ENCODE measurements at regions not wholly inside any gene's neighbourhood (a gene's known extent, or its start where the extent isn't known, plus 50 kb on each side); places are given as distances from the start of the nearest gene placed in this dataset.

DNA sequence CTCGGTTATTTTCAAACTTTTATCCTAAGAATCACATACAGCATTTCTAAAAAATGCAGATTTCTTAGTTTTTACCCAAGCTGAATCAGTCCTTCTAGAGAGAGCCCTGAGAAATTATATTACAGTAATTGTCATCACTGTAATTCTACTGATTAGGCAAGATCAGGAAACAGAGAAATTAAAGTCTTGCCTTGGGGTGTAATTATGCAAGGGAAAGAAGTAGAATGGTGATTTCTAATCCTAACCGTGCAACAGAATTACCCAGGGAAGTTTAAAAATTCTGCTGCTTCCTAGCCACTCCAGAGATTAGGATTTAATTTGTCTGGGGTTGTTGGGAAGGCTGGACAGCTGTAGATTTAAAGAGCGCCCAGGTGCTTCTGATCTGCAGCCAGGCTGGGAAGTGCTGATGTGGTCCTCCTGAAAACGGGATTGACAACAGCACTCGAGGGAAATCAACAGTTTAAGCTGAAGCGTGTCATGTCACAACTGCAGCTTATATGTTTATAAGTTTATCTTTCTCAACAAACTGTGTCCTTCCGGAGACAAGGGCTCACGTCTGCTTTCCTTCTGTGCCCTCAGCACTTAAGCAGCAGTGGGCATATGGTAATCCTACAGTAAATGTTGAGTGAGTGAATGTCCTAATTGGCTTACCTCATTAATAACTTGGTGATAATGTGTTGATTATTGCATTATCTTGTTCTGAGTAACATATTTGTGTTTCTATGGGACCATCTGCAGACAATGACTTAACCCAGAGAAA is 671.9 kb upstream of the SOX11 start:
- no peak overlapping the region for H2AFZ ChIP-seq (ENCODE audit: low read length)
- TF ChIP-seq RFX1 (IDR thresholded peaks at IDR 0.05) = no peak
- TF ChIP-seq, protein P1, sequence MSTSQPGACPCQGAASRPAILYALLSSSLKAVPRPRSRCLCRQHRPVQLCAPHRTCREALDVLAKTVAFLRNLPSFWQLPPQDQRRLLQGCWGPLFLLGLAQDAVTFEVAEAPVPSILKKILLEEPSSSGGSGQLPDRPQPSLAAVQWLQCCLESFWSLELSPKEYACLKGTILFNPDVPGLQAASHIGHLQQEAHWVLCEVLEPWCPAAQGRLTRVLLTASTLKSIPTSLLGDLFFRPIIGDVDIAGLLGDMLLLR (CRISPR knock-in tag; IDR thresholded peaks at IDR 0.05) = no peak
- no peaks in the 10 kb centered on the region for H3K79me2 ChIP-seq (ENCODE audit: insufficient read depth, low read length)
- POLR2A ChIA-PET = no interaction called here
- CTCF ChIA-PET (ENCODE audit: low intra/inter-chr PET ratio, low total read pairs) = no interaction called here
- no peaks in the 10 kb centered on the region for H3K4me1 ChIP-seq (ENCODE audit: insufficient read depth, low read length)
- no peak for DNase-seq (ENCODE audit: low spot score)
- H3K9ac ChIP-seq (ENCODE audit: insufficient read depth, low read depth, low read length) = no peak overlapping the region
- no peaks in the 10 kb centered on the region for H3K27me3 ChIP-seq (ENCODE audit: control insufficient read depth in 1 of 2, insufficient read depth in 2 of 2, low read length in 2 of 2)
- peaks cover 95% of the 10 kb centered on the region for H3K9me3 ChIP-seq (ENCODE audit: low read length)
- in situ Hi-C loops (cut with HindIII; ENCODE audit: extremely low pct_ligation_motif_present, low pct_unique_long_range_greater_than_20kb) (no loop called here), intact Hi-C loops (cut with micrococcal nuclease; ENCODE audit: unreplicated experiment) (no loop called here)
- BruUV-seq (replicated peaks) = no TSS peak
- H3K27ac ChIP-seq (ENCODE audit: extremely low read length, insufficient read depth, low read length) = no peak overlapping the region
- H3K36me3 ChIP-seq (replicated peaks in 1 of 2; ENCODE audit: control insufficient read depth in 1 of 2, insufficient read depth in 2 of 2, low read length in 2 of 2) = no peaks in the 10 kb centered on the region
- no peaks in the 10 kb centered on the region for H4K20me1 ChIP-seq (ENCODE audit: insufficient read depth, low read length)
- 12% methylated on average over 8 of the region's 8 CpGs for WGBS (ENCODE audit: low lambda C conversion rate)
- ATAC-seq = no peak
- no peak overlapping the region for H3K4me2 ChIP-seq (ENCODE audit: low read depth, low read length)
- FAIRE-seq = no peak
- no peak overlapping the region for H3K4me3 ChIP-seq (replicated peaks in 1 of 3; ENCODE audit: insufficient read depth in 1 of 3, low read depth in 2 of 3, low read length in 3 of 3)

DNA sequence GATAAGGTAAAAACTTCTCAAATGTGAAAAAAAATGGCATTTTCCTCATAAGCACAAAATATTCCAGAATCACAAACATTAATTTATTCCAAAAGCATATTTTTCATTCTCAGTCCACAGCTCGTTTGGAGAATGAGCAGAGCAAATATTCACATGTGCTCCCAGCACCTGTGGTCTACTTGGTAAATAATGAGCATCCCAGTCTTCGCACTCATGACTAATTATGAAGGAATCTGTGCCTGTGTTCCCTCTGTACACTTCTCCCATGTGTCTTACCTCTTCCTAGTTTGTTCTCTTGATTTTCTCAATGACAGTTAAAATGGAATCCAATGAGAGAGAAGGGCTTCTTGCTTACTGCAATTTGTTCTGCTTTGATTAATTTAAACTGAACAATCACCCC is 671.0 kb upstream of the SOX11 start:
- H3K4me1 ChIP-seq (ENCODE audit: insufficient read depth, low read length) = no peaks in the 10 kb centered on the region
- intact Hi-C loops (cut with micrococcal nuclease; ENCODE audit: unreplicated experiment) = no loop called here
- H3K4me3 ChIP-seq (replicated peaks in 1 of 3; ENCODE audit: insufficient read depth in 1 of 3, low read depth in 2 of 3, low read length in 3 of 3) = no peak overlapping the region
- TF ChIP-seq CENPX (CRISPR knock-in tag; IDR thresholded peaks at IDR 0.05) (no peak), ZNF547 (CRISPR knock-in tag; IDR thresholded peaks at IDR 0.05) (no peak), ELF4 (CRISPR knock-in tag; IDR thresholded peaks at IDR 0.05; ENCODE audit: borderline replicate concordance) (no peak), MAFG (CRISPR knock-in tag; IDR thresholded peaks at IDR 0.05) (no peak), ZNF75D (CRISPR knock-in tag; IDR thresholded peaks at IDR 0.05; ENCODE audit: borderline replicate concordance) (no peak), SALL1 (CRISPR knock-in tag; IDR thresholded peaks at IDR 0.05) (no peak), ZFAT (CRISPR knock-in tag; conservative IDR thresholded peaks at IDR 0.05) (no peak), HNRNPH1 (optimal IDR thresholded peaks at IDR 0.05; ENCODE audit: low read depth, low read length) (no peak), NONO (IDR thresholded peaks at IDR 0.05) (no peak), NONO (CRISPR knock-in tag; conservative IDR thresholded peaks at IDR 0.05) (no peak)
- TF ChIP-seq, protein P2, sequence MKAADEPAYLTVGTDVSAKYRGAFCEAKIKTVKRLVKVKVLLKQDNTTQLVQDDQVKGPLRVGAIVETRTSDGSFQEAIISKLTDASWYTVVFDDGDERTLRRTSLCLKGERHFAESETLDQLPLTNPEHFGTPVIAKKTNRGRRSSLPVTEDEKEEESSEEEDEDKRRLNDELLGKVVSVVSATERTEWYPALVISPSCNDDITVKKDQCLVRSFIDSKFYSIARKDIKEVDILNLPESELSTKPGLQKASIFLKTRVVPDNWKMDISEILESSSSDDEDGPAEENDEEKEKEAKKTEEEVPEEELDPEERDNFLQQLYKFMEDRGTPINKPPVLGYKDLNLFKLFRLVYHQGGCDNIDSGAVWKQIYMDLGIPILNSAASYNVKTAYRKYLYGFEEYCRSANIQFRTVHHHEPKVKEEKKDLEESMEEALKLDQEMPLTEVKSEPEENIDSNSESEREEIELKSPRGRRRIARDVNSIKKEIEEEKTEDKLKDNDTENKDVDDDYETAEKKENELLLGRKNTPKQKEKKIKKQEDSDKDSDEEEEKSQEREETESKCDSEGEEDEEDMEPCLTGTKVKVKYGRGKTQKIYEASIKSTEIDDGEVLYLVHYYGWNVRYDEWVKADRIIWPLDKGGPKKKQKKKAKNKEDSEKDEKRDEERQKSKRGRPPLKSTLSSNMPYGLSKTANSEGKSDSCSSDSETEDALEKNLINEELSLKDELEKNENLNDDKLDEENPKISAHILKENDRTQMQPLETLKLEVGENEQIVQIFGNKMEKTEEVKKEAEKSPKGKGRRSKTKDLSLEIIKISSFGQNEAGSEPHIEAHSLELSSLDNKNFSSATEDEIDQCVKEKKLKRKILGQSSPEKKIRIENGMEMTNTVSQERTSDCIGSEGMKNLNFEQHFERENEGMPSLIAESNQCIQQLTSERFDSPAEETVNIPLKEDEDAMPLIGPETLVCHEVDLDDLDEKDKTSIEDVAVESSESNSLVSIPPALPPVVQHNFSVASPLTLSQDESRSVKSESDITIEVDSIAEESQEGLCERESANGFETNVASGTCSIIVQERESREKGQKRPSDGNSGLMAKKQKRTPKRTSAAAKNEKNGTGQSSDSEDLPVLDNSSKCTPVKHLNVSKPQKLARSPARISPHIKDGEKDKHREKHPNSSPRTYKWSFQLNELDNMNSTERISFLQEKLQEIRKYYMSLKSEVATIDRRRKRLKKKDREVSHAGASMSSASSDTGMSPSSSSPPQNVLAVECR (CRISPR knock-in tag; IDR thresholded peaks at IDR 0.05; ENCODE audit: borderline replicate concordance) = no peak
- H4K20me1 ChIP-seq (ENCODE audit: insufficient read depth, low read length) = no peaks in the 10 kb centered on the region
- in situ Hi-C loops (cut with HindIII; ENCODE audit: extremely low pct_ligation_motif_present, low pct_unique_long_range_greater_than_20kb) = no loop called here
- ChIA-PET POLR2A (no interaction called here), CTCF (ENCODE audit: low intra/inter-chr PET ratio, low total read pairs) (no interaction called here)
- no peaks in the 10 kb centered on the region for H3K27me3 ChIP-seq (ENCODE audit: control insufficient read depth in 1 of 2, insufficient read depth in 2 of 2, low read length in 2 of 2)
- WGBS (ENCODE audit: low lambda C conversion rate) = 0% methylated on average over 2 of the region's 2 CpGs
- DNase-seq (ENCODE audit: low spot score) (no peak), FAIRE-seq (no peak), ATAC-seq (no peak)
- no peaks in the 10 kb centered on the region for H3K79me2 ChIP-seq (ENCODE audit: insufficient read depth, low read length)
- no TSS peak for BruUV-seq (replicated peaks)
- H3K9me3 ChIP-seq (ENCODE audit: low read length) = peaks cover 95% of the 10 kb centered on the region
- no peak overlapping the region for H3K9ac ChIP-seq (ENCODE audit: insufficient read depth, low read depth, low read length)
- H3K4me2 ChIP-seq (ENCODE audit: low read depth, low read length) = no peak overlapping the region
- no peaks in the 10 kb centered on the region for H3K36me3 ChIP-seq (replicated peaks in 1 of 2; ENCODE audit: control insufficient read depth in 1 of 2, insufficient read depth in 2 of 2, low read length in 2 of 2)
- no peak overlapping the region for H2AFZ ChIP-seq (ENCODE audit: low read length)
- no peak overlapping the region for H3K27ac ChIP-seq (ENCODE audit: extremely low read length, insufficient read depth, low read length)
